Keratinocyte (primary cell): ENCODE measurements at regions not wholly inside any gene's neighbourhood (a gene's known extent, or its start where the extent isn't known, plus 50 kb on each side); places are given as distances from the start of the nearest gene placed in this dataset.

Source experiments
- DNase-seq: peaks from one replicate; pipeline ENCODE4 v3.0.0-alpha.2; 2011; ENCODE audit warnings: low read depth, missing footprints, low spot score
- FAIRE-seq: peaks from 2 replicates; lab custom pipeline; 2011; peaks lifted over from hg19 to GRCh38; lab: Jason Lieb, UNC
- H2AFZ ChIP-seq: 2 replicates; pipeline ENCODE4 v1.6.0; 2012; ENCODE audit warnings: low read length, control low read depth, inconsistent platforms; ENCODE audit not compliant: control insufficient read depth
- H3K27ac ChIP-seq: 2 replicates; pipeline ENCODE4 v1.5.1; 2011; ENCODE audit warnings: low read length; ENCODE audit not compliant: control insufficient read depth, insufficient read depth
- H3K27me3 ChIP-seq: 3 replicates; pipeline ENCODE4 v1.6.0; 2011; ENCODE audit warnings: low read length; ENCODE audit not compliant: control insufficient read depth, insufficient read depth; ENCODE audit errors: extremely low read depth
- H3K36me3 ChIP-seq, 2 experiments: 2 replicates in 1 of 2; 3 replicates in 1 of 2; pipeline ENCODE4 v1.5.1; 2011; ENCODE audit warnings: low read length in 2 of 2, mild to moderate bottlenecking in 1 of 2; ENCODE audit not compliant: control insufficient read depth in 2 of 2, insufficient read depth in 2 of 2; ENCODE audit errors: extremely low read depth in 1 of 2
- H3K4me1 ChIP-seq: 3 replicates; pipeline ENCODE4 v1.5.1; 2011; ENCODE audit warnings: low read length; ENCODE audit not compliant: control insufficient read depth, insufficient read depth; ENCODE audit errors: extremely low read depth
- H3K4me2 ChIP-seq: 3 replicates; pipeline ENCODE4 v1.6.0; 2011; ENCODE audit warnings: low read depth, low read length; ENCODE audit not compliant: control insufficient read depth, insufficient read depth; ENCODE audit errors: extremely low read depth
- H3K4me3 ChIP-seq, 3 experiments: fragments of 200-600 bp in 1 of 3; sonication (generic) in 1 of 3; 2 replicates in 2 of 3; 3 replicates in 1 of 3; pipeline ENCODE4 v1.5.1; 2011 to 2016; ENCODE audit warnings: low read length in 3 of 3, mild to moderate bottlenecking in 3 of 3, control low read depth in 2 of 3, inconsistent platforms in 1 of 3, low read depth in 1 of 3, mixed read lengths in 1 of 3, mixed run types in 1 of 3, moderate library complexity in 1 of 3; ENCODE audit not compliant: control insufficient read depth in 2 of 3, insufficient read depth in 2 of 3; ENCODE audit errors: extremely low read depth in 1 of 3
- H3K79me2 ChIP-seq: 2 replicates; pipeline ENCODE4 v1.6.0; 2012; ENCODE audit warnings: low read length; ENCODE audit not compliant: control insufficient read depth, insufficient read depth
- H3K9ac ChIP-seq: 3 replicates; pipeline ENCODE4 v1.6.0; 2011; ENCODE audit warnings: low read length; ENCODE audit not compliant: control insufficient read depth, insufficient read depth; ENCODE audit errors: extremely low read depth
- H3K9me1 ChIP-seq: 3 replicates; pipeline ENCODE4 v1.6.0; 2011; ENCODE audit warnings: low read length; ENCODE audit not compliant: control insufficient read depth, insufficient read depth; ENCODE audit errors: extremely low read depth
- H3K9me3 ChIP-seq: 2 replicates; pipeline ENCODE4 v1.5.1; 2012; ENCODE audit warnings: low read depth, low read length; ENCODE audit not compliant: control insufficient read depth
- H4K20me1 ChIP-seq: 3 replicates; pipeline ENCODE4 v1.6.0; 2011; ENCODE audit warnings: low read length; ENCODE audit not compliant: control insufficient read depth, insufficient read depth; ENCODE audit errors: extremely low read depth
- EZH2 ChIP-seq: IDR thresholded peaks from one replicate; pipeline ENCODE4 v1.6.1; 2012; ENCODE audit warnings: inconsistent platforms, mild to moderate bottlenecking, low read length, moderate library complexity
- dilution Hi-C: fragments of 300-500 bp; cut with MboI; formaldehyde crosslinking; loops from one replicate; pipeline ENCODE4 v1.7.0; 2020; ENCODE audit warnings: low sequenced_read_pairs; ENCODE audit not compliant: extremely low pct_ligation_motif_present
- TF ChIP-seq, protein P1 (sequence below), 3 experiments: IDR thresholded peaks in 1 of 3; conservative IDR thresholded peaks in 1 of 3; optimal IDR thresholded peaks in 1 of 3; 2 replicates in 2 of 3; 3 replicates in 1 of 3; pipeline versions ENCODE3 to v1.5.1; 2011; ENCODE audit warnings: low read length in 3 of 3, mild to moderate bottlenecking in 3 of 3, moderate library complexity in 2 of 3, control low read depth in 1 of 3, inconsistent platforms in 1 of 3; ENCODE audit not compliant: insufficient read depth in 2 of 3; ENCODE audit errors: extremely low read depth in 1 of 3

DNA sequence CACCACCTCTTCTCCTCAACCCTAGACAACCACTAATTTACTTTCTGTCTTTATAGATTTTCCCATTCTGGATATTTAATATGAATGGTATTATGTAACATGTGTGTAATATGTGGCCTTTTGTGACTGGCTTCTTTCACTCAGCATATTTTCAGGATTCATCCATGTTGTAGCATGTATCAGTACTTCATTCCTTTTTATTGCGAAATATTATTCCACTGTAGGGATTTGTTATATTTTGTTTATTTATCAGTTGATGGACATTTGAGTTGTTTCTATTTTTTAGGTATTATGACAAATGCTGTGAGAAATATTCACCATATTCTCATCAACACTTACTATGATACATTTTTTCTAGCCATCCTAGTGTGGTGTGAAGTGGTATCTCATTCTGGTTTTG is 138.8 kb upstream of the DLGAP1 start:
- Histone ChIP-seq H3K9me1 (no peaks in the 10 kb centered on the region), H3K36me3 (no peaks in the 10 kb centered on the region), H3K9me3 (no peaks in the 10 kb centered on the region), H2AFZ (no peak overlapping the region), H3K27ac (no peak overlapping the region), H3K4me2 (no peak overlapping the region), H3K9ac (no peak overlapping the region), H4K20me1 (no peaks in the 10 kb centered on the region), H3K4me3 (no peak overlapping the region), H3K4me1 (no peaks in the 10 kb centered on the region), H3K27me3 (no peaks in the 10 kb centered on the region), H3K79me2 (no peaks in the 10 kb centered on the region)
- FAIRE-seq (no peak), DNase-seq (no peak)
- dilution Hi-C loops, result no loop called here
- TF ChIP-seq EZH2, result no peak
- TF ChIP-seq, protein P1, sequence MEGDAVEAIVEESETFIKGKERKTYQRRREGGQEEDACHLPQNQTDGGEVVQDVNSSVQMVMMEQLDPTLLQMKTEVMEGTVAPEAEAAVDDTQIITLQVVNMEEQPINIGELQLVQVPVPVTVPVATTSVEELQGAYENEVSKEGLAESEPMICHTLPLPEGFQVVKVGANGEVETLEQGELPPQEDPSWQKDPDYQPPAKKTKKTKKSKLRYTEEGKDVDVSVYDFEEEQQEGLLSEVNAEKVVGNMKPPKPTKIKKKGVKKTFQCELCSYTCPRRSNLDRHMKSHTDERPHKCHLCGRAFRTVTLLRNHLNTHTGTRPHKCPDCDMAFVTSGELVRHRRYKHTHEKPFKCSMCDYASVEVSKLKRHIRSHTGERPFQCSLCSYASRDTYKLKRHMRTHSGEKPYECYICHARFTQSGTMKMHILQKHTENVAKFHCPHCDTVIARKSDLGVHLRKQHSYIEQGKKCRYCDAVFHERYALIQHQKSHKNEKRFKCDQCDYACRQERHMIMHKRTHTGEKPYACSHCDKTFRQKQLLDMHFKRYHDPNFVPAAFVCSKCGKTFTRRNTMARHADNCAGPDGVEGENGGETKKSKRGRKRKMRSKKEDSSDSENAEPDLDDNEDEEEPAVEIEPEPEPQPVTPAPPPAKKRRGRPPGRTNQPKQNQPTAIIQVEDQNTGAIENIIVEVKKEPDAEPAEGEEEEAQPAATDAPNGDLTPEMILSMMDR (optimal IDR thresholded peaks at IDR 0.05 in 1 of 3, IDR thresholded peaks at IDR 0.05 in 1 of 3, conservative IDR thresholded peaks at IDR 0.05 in 1 of 3; ENCODE audit: extremely low read depth in 1 of 3, insufficient read depth in 2 of 3, low read length in 3 of 3), result no peak

DNA sequence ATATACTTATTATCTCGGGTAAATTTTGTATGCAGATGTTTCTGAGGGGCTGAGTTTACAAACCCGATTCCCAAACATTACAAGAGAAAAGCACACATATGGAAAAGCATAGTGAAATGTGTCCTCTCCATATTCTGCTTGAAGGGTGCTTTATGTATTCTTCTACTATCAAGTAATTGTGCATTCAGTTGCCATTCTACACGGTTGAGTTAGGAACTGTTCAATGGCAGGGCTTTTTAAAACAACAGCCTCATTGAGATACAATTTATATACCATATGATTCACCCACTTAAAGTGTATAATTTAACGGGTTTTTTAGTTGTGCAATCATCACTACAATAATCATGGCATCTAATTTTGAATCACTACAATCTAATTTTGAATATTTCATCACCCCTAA is 138.4 kb upstream of the DLGAP1 start:
- no peak overlapping the region for H3K27ac ChIP-seq
- TF ChIP-seq, protein P1 (optimal IDR thresholded peaks at IDR 0.05 in 1 of 3, IDR thresholded peaks at IDR 0.05 in 1 of 3, conservative IDR thresholded peaks at IDR 0.05 in 1 of 3; ENCODE audit: extremely low read depth in 1 of 3, insufficient read depth in 2 of 3, low read length in 3 of 3), result no peak
- no peak for TF ChIP-seq EZH2
- no peaks in the 10 kb centered on the region for H3K36me3 ChIP-seq
- no peak overlapping the region for H3K4me2 ChIP-seq
- no peaks in the 10 kb centered on the region for H3K9me1 ChIP-seq
- no peaks in the 10 kb centered on the region for H3K9me3 ChIP-seq
- H3K27me3 ChIP-seq, result no peaks in the 10 kb centered on the region
- H3K9ac ChIP-seq, result no peak overlapping the region
- dilution Hi-C loops, result no loop called here
- H2AFZ ChIP-seq, result no peak overlapping the region
- no peaks in the 10 kb centered on the region for H3K4me1 ChIP-seq
- H4K20me1 ChIP-seq, result no peaks in the 10 kb centered on the region
- DNase-seq, result no peak
- no peak overlapping the region for H3K4me3 ChIP-seq
- FAIRE-seq, result no peak
- H3K79me2 ChIP-seq, result no peaks in the 10 kb centered on the region
